ENCODE measurements at regions not wholly inside any gene's neighbourhood (a gene's known extent, or its start where the extent isn't known, plus 50 kb on each side); places are given as distances from the start of the nearest gene placed in this dataset.

- Histone ChIP-seq H3K27me3 (no peaks in the 10 kb centered on the region), H3K9me3 (peaks cover 35% of the 10 kb centered on the region), H4K20me1 (no peaks in the 10 kb centered on the region), H3K9ac (no peak overlapping the region), H3K4me2 (no peak overlapping the region), H3K27ac (no peak overlapping the region), H3K4me3 (no peak overlapping the region), H3K4me1 (peaks cover 7% of the 10 kb centered on the region), H3K36me3 (no peaks in the 10 kb centered on the region)
- TF ChIP-seq Cebpa-rat (IDR thresholded peaks at IDR 0.05) = no peak
These were observed 173.8 kb downstream of the EFNB2 start for GRCh38 chr13:106361621-106362020.

- Histone ChIP-seq H3K36me3 (no peaks in the 10 kb centered on the region), H3K27me3 (no peaks in the 10 kb centered on the region), H3K4me1 (peaks cover 7% of the 10 kb centered on the region), H3K9me3 (peaks cover 27% of the 10 kb centered on the region), H3K4me2 (peak overlapping the region; percentile 11; the same call in 1 of the 2 replicates), H3K4me3 (no peak overlapping the region), H4K20me1 (no peaks in the 10 kb centered on the region), H3K9ac (no peak overlapping the region), H3K27ac (no peak overlapping the region)
- TF ChIP-seq Cebpa-rat (IDR thresholded peaks at IDR 0.05) = no peak
These were observed 178.3 kb downstream of the EFNB2 start for GRCh38 chr13:106357198-106357597.

GRCh38 chr13:106355866-106356265, 179.6 kb downstream of the EFNB2 start:
- Histone ChIP-seq H3K27me3 (no peaks in the 10 kb centered on the region), H3K4me2 (no peak overlapping the region), H3K9ac (no peak overlapping the region), H3K4me3 (no peak overlapping the region), H4K20me1 (no peaks in the 10 kb centered on the region), H3K9me3 (peaks cover 22% of the 10 kb centered on the region), H3K27ac (no peak overlapping the region), H3K4me1 (peaks cover 7% of the 10 kb centered on the region), H3K36me3 (no peaks in the 10 kb centered on the region)
- no peak for TF ChIP-seq Cebpa-rat (IDR thresholded peaks at IDR 0.05)

GRCh38 chr13:106354961-106355360, 180.5 kb downstream of the EFNB2 start:
- no peak overlapping the region for H3K27ac ChIP-seq
- TF ChIP-seq Cebpa-rat (IDR thresholded peaks at IDR 0.05) = no peak
- H3K36me3 ChIP-seq = no peaks in the 10 kb centered on the region
- H4K20me1 ChIP-seq = no peaks in the 10 kb centered on the region
- H3K4me3 ChIP-seq = no peak overlapping the region
- H3K4me1 ChIP-seq = peaks cover 7% of the 10 kb centered on the region
- no peak overlapping the region for H3K9ac ChIP-seq
- no peak overlapping the region for H3K4me2 ChIP-seq
- no peaks in the 10 kb centered on the region for H3K27me3 ChIP-seq
- peaks cover 14% of the 10 kb centered on the region for H3K9me3 ChIP-seq

- Histone ChIP-seq H3K4me3 (no peak overlapping the region), H3K27me3 (peaks cover 10% of the 10 kb centered on the region; the same call in 1 of the 2 replicates), H3K27ac (no peak overlapping the region), H3K4me1 (peaks cover 7% of the 10 kb centered on the region), H3K36me3 (no peaks in the 10 kb centered on the region), H4K20me1 (no peaks in the 10 kb centered on the region), H3K4me2 (no peak overlapping the region), H3K9ac (no peak overlapping the region), H3K9me3 (peaks cover 9% of the 10 kb centered on the region; the same call in 1 of the 2 replicates)
- TF ChIP-seq Cebpa-rat (IDR thresholded peaks at IDR 0.05) = no peak
These were observed 182.6 kb downstream of the EFNB2 start for GRCh38 chr13:106352850-106353249.

- no peak for TF ChIP-seq Cebpa-rat (IDR thresholded peaks at IDR 0.05)
- no peaks in the 10 kb centered on the region for H4K20me1 ChIP-seq
- no peaks in the 10 kb centered on the region for H3K4me1 ChIP-seq
- peaks cover 10% of the 10 kb centered on the region; the same call in 1 of the 2 replicates for H3K27me3 ChIP-seq
- no peak overlapping the region for H3K4me3 ChIP-seq
- no peak overlapping the region for H3K4me2 ChIP-seq
- H3K36me3 ChIP-seq = no peaks in the 10 kb centered on the region
- H3K9ac ChIP-seq = no peak overlapping the region
- H3K27ac ChIP-seq = no peak overlapping the region
- H3K9me3 ChIP-seq = 0 out of 2 replicates have a peak, but pooled peaks cover 8% of the 10 kb centered on the region
These were observed 184.2 kb downstream of the EFNB2 start for GRCh38 chr13:106351251-106351650.

GRCh38 chr13:106350208-106350607, 185.3 kb downstream of the EFNB2 start:
- H3K27me3 ChIP-seq = peaks cover 10% of the 10 kb centered on the region; the same call in 1 of the 2 replicates
- no peaks in the 10 kb centered on the region for H3K4me1 ChIP-seq
- no peak for TF ChIP-seq Cebpa-rat (IDR thresholded peaks at IDR 0.05)
- 0 out of 2 replicates have a peak, but pooled peaks cover 8% of the 10 kb centered on the region for H3K9me3 ChIP-seq
- H3K9ac ChIP-seq = no peak overlapping the region
- H3K27ac ChIP-seq = no peak overlapping the region
- H3K4me2 ChIP-seq = no peak overlapping the region
- H3K36me3 ChIP-seq = no peaks in the 10 kb centered on the region
- no peak overlapping the region for H3K4me3 ChIP-seq
- no peaks in the 10 kb centered on the region for H4K20me1 ChIP-seq

- Histone ChIP-seq H4K20me1 (no peaks in the 10 kb centered on the region), H3K9ac (no peak overlapping the region), H3K27me3 (peaks cover 10% of the 10 kb centered on the region; the same call in 1 of the 2 replicates), H3K9me3 (0 out of 2 replicates have a peak, but pooled peaks cover 8% of the 10 kb centered on the region), H3K4me3 (no peak overlapping the region), H3K36me3 (no peaks in the 10 kb centered on the region), H3K27ac (no peak overlapping the region), H3K4me1 (0 out of 2 replicates have a peak, but pooled peaks cover under 1% of the 10 kb centered on the region), H3K4me2 (no peak overlapping the region)
- no peak for TF ChIP-seq Cebpa-rat (IDR thresholded peaks at IDR 0.05)
These were observed 186.2 kb downstream of the EFNB2 start for GRCh38 chr13:106349080-106349931.

GRCh38 chr13:106348075-106348840, 187.2 kb downstream of the EFNB2 start:
- no peak for TF ChIP-seq Cebpa-rat (IDR thresholded peaks at IDR 0.05)
- Histone ChIP-seq H3K9ac (no peak overlapping the region), H4K20me1 (no peaks in the 10 kb centered on the region), H3K4me1 (0 out of 2 replicates have a peak, but pooled peaks cover 9% of the 10 kb centered on the region), H3K9me3 (0 out of 2 replicates have a peak, but pooled peaks cover 8% of the 10 kb centered on the region), H3K4me2 (no peak overlapping the region), H3K27ac (no peak overlapping the region), H3K4me3 (no peak overlapping the region), H3K36me3 (no peaks in the 10 kb centered on the region), H3K27me3 (peaks cover 10% of the 10 kb centered on the region; the same call in 1 of the 2 replicates)
